Fibroblast of the aortic adventitia (primary cell): ENCODE measurements at regions not wholly inside any gene's neighbourhood (a gene's known extent, or its start where the extent isn't known, plus 50 kb on each side); places are given as distances from the start of the nearest gene placed in this dataset.

Experiments
- DNase-seq: peaks from one replicate; pipeline ENCODE4 v3.0.0-alpha.2; 2010; ENCODE audit warnings: low read depth
- H3K4me3 ChIP-seq: 2 replicates; pipeline ENCODE4 v1.5.1; 2011; ENCODE audit warnings: low read depth, mild to moderate bottlenecking, control low read depth, low read length, moderate library complexity
- CTCF ChIP-seq: IDR thresholded peaks from 2 replicates; pipeline ENCODE4 v1.5.1; 2011; ENCODE audit warnings: mild to moderate bottlenecking, low read length, control low read depth, inconsistent platforms; ENCODE audit not compliant: insufficient read depth

- TF ChIP-seq CTCF: no peak
- no peak overlapping the region for H3K4me3 ChIP-seq
- no peak for DNase-seq
Observed at GRCh38 chr17:71910002-71910401, 210.8 kb upstream of the SOX9 start.

- no peak for TF ChIP-seq CTCF
- H3K4me3 ChIP-seq: no peak overlapping the region
- DNase-seq: no peak
Observed at GRCh38 chr17:71914042-71914441, 206.8 kb upstream of the SOX9 start.

GRCh38 chr17:71914812-71915211, 206.0 kb upstream of the SOX9 start:
- no peak for DNase-seq
- no peak for TF ChIP-seq CTCF
- no peak overlapping the region for H3K4me3 ChIP-seq

GRCh38 chr17:71917715-71918114, 203.1 kb upstream of the SOX9 start:
- no peak overlapping the region for H3K4me3 ChIP-seq
- TF ChIP-seq CTCF: no peak
- DNase-seq: no peak

- no peak overlapping the region for H3K4me3 ChIP-seq
- DNase-seq: no peak
- TF ChIP-seq CTCF: no peak
Observed at GRCh38 chr17:71919186-71919585, 201.6 kb upstream of the SOX9 start.

- H3K4me3 ChIP-seq: no peak overlapping the region
- no peak for TF ChIP-seq CTCF
- DNase-seq: no peak
Observed at GRCh38 chr17:71919896-71920295, 200.9 kb upstream of the SOX9 start.

- DNase-seq: no peak
- TF ChIP-seq CTCF: no peak
- H3K4me3 ChIP-seq: no peak overlapping the region
Observed at GRCh38 chr17:71921796-71922195, 199.0 kb upstream of the SOX9 start.
